ENCODE measurements at regions not wholly inside any gene's neighbourhood (a gene's known extent, or its start where the extent isn't known, plus 50 kb on each side); places are given as distances from the start of the nearest gene placed in this dataset.

DNA sequence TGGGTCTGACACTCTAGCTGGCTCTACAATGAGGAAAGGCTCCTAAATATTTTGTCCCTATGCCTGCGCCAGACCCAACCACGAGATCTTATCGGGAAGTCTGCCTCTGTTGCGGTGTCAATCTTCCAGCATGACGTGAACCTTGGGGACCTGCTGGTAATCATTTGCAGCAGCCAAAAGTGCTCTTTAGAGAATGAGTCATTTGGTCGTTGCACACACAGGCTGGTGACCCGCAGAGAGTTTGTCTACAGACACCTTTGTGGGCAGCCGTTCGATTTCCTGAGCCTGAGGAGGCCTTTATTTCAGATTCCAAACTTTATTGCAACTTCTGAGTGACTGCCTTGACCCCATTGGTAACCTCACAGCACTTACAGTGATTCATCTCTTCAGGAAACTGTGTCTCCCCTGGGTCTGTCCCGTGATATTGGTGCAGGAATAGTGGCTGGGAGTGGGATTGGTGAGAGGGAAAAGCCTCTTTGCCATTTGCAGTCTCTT lies 326.1 kb downstream of the NSG2 start:
- Histone ChIP-seq H3K27me3 (replicated peaks; ENCODE audit: control insufficient read depth, insufficient read depth, low read length) (peaks cover 1% of the 10 kb centered on the region), H3K4me3 (replicated peaks; ENCODE audit: low read depth, low read length) (no peak overlapping the region), H3K36me3 (ENCODE audit: control insufficient read depth, insufficient read depth, low read length) (no peaks in the 10 kb centered on the region)
- DNase-seq (ENCODE audit: extremely low read depth, insufficient read length) = no peak
- TF ChIP-seq, protein P1, sequence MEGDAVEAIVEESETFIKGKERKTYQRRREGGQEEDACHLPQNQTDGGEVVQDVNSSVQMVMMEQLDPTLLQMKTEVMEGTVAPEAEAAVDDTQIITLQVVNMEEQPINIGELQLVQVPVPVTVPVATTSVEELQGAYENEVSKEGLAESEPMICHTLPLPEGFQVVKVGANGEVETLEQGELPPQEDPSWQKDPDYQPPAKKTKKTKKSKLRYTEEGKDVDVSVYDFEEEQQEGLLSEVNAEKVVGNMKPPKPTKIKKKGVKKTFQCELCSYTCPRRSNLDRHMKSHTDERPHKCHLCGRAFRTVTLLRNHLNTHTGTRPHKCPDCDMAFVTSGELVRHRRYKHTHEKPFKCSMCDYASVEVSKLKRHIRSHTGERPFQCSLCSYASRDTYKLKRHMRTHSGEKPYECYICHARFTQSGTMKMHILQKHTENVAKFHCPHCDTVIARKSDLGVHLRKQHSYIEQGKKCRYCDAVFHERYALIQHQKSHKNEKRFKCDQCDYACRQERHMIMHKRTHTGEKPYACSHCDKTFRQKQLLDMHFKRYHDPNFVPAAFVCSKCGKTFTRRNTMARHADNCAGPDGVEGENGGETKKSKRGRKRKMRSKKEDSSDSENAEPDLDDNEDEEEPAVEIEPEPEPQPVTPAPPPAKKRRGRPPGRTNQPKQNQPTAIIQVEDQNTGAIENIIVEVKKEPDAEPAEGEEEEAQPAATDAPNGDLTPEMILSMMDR (IDR thresholded peaks at IDR 0.05; ENCODE audit: insufficient read depth, low read length, poor library complexity, severe bottlenecking) = no peak

DNA sequence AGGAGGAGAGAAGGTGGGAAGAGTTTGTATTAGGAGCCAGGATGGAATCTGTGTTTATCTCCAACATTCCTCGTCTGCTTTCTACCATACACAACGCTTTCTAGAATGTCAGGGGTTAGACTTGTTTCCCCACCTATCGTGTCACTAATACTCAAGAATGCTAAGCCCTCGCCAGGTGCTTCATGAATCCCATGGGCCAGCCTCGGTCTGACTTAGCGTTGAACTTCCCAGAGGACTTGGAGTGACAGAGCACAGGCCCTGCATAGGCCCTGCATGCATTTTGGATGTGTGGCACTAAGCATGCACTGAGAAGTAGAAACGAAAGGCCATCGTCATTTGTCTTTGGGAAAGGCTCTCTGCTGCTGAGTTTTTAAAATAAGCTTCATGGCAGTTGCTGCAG lies 328.7 kb downstream of the NSG2 start:
- Histone ChIP-seq H3K27me3 (replicated peaks; ENCODE audit: control insufficient read depth, insufficient read depth, low read length) (no peaks in the 10 kb centered on the region; the same call in none of the 2 replicates), H3K36me3 (ENCODE audit: control insufficient read depth, insufficient read depth, low read length) (no peaks in the 10 kb centered on the region), H3K4me3 (replicated peaks; ENCODE audit: low read depth, low read length) (no peak overlapping the region)
- no peak for DNase-seq (ENCODE audit: extremely low read depth, insufficient read length)
- TF ChIP-seq, protein P1 (IDR thresholded peaks at IDR 0.05; ENCODE audit: insufficient read depth, low read length, poor library complexity, severe bottlenecking) = no peak

DNA sequence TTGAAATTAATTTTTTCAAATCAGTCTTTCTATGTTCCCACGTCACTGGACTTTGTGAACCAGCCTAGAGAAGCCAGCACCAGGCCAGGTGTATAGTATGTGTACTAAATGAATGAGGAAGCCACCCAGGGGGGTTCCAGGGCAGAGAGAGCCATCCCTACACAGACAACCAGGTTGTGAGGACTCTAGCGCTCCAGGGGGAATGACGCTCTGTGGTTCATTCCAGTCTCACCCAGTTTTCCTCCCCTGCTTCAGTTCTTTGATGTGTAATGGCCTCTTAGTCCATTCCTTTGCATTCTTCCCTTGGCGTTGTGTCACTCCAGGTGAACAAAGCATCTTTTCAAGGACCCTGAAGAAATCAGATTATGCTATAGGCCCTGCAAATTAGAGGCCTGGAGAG lies 330.6 kb downstream of the NSG2 start:
- TF ChIP-seq, protein P1 (IDR thresholded peaks at IDR 0.05; ENCODE audit: insufficient read depth, low read length, poor library complexity, severe bottlenecking) = no peak
- Histone ChIP-seq H3K4me3 (replicated peaks; ENCODE audit: low read depth, low read length) (no peak overlapping the region), H3K36me3 (ENCODE audit: control insufficient read depth, insufficient read depth, low read length) (no peaks in the 10 kb centered on the region), H3K27me3 (replicated peaks; ENCODE audit: control insufficient read depth, insufficient read depth, low read length) (no peaks in the 10 kb centered on the region; the same call in none of the 2 replicates)
- no peak for DNase-seq (ENCODE audit: extremely low read depth, insufficient read length)

DNA sequence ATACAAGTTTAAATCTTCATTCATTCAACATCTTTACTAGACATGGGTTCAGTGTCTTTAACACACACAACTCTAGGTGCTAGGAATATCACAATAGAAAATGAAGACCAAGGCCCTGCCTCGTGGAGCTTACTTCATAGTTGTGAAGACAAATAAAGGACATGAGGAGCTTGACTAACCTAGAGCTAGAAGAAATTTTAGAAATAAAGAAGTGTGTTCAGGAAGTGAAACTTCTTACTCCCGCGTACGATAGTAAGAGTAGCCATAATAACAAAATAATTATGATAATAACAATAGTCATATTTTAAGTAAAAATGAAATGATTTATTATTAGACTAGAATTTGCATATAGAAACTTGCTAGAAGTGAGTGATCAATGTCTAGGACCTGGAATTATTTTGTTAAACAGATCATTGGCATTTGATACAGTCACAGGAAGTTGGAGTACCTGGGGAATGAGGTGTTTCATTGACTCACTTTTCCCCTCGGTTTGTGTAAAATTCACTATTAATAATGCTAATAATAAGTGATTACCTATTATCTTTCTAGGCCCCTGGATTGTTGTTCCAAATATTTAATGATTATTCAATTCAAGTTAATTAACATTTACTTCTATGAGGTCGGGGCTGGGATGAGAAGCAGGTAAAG lies 331.3 kb downstream of the NSG2 start:
- no peaks in the 10 kb centered on the region; the same call in none of the 2 replicates for H3K27me3 ChIP-seq (replicated peaks; ENCODE audit: control insufficient read depth, insufficient read depth, low read length)
- DNase-seq (ENCODE audit: extremely low read depth, insufficient read length) = no peak
- TF ChIP-seq, protein P1 (IDR thresholded peaks at IDR 0.05; ENCODE audit: insufficient read depth, low read length, poor library complexity, severe bottlenecking) = no peak

DNA sequence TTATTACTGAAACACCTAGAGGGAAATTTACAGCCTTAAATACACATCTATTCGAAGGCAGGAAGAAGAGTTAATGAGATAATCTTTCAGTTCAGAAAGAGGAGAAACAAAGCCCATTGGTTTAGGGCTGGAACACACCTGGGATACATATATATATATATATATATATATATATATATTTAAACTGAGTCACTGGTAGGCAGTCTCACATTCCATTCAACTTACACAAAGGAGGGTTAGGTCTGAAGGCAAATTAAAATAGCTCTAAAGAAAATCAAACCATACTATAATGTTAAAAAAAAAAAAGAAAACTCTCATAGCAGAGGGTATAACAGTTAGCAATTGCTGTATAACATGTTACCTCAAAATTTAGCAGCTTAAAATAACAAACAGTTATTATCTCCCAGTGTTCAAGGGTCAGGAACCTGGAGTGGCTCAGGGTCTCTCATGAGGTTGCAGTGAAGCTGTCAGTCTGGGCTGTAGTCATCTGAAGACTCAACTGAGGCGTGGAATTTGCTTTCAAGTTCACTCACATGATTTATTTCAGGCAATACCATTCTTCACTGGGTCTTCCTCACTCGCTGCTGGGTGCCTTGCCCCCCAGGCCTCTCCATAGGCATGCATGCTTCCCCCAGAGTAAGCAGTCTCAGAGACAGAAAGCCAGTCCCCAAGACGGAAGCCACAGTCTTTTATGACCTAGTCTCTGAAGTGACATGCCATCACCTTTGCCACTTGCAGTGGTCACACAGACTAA lies 332.8 kb downstream of the NSG2 start:
- TF ChIP-seq, protein P1 (IDR thresholded peaks at IDR 0.05; ENCODE audit: insufficient read depth, low read length, poor library complexity, severe bottlenecking) = no peak
- no peaks in the 10 kb centered on the region for H3K36me3 ChIP-seq (ENCODE audit: control insufficient read depth, insufficient read depth, low read length)
- DNase-seq (ENCODE audit: extremely low read depth, insufficient read length) = no peak
- no peaks in the 10 kb centered on the region; the same call in 1 of the 2 replicates for H3K27me3 ChIP-seq (replicated peaks; ENCODE audit: control insufficient read depth, insufficient read depth, low read length)
- no peak overlapping the region for H3K4me3 ChIP-seq (replicated peaks; ENCODE audit: low read depth, low read length)

More for the DNA sequence above, 331.3 kb downstream of the NSG2 start:
- Histone ChIP-seq H3K36me3 (ENCODE audit: control insufficient read depth, insufficient read depth, low read length) (no peaks in the 10 kb centered on the region), H3K4me3 (replicated peaks; ENCODE audit: low read depth, low read length) (no peak overlapping the region)

All from GM06990 (cell line).